Smooth muscle cell (in vitro differentiated cells): ENCODE measurements at regions not wholly inside any gene's neighbourhood (a gene's known extent, or its start where the extent isn't known, plus 50 kb on each side); places are given as distances from the start of the nearest gene placed in this dataset.
A peak's percentile ranks its signal among the peaks of the same experiment; 100 is the strongest.

ENCODE experiments used
- DNase-seq: peaks from one replicate; lab custom pipeline; 2025; ENCODE audit not compliant: unreplicated experiment; lab: John Stamatoyannopoulos, UW
- H2AFZ ChIP-seq: fragments of 200-600 bp; sonication (generic); 2 replicates; pipeline ENCODE4 v1.6.0; 2016; ENCODE audit warnings: antibody characterized with exemption, low read depth, mild to moderate bottlenecking
- H3F3A ChIP-seq: fragments of 200-600 bp; sonication (generic); 2 replicates; pipeline ENCODE4 v1.6.0; 2017; ENCODE audit warnings: antibody characterized with exemption, low read depth
- H3K27ac ChIP-seq: fragments of 200-600 bp; sonication (generic); 2 replicates; pipeline ENCODE4 v1.5.1; 2016; ENCODE audit warnings: low read depth, mild to moderate bottlenecking
- H3K27me3 ChIP-seq: fragments of 200-600 bp; sonication (generic); 2 replicates; pipeline ENCODE4 v1.6.1; 2016; ENCODE audit warnings: low read depth, mild to moderate bottlenecking
- H3K36me3 ChIP-seq: fragments of 200-600 bp; sonication (generic); 2 replicates; pipeline ENCODE4 v1.5.1; 2016; ENCODE audit warnings: low read depth
- H3K4me1 ChIP-seq: fragments of 200-600 bp; sonication (generic); 2 replicates; pipeline ENCODE4 v1.5.1; 2016; ENCODE audit warnings: low read depth
- H3K4me2 ChIP-seq: fragments of 200-600 bp; sonication (generic); 2 replicates; pipeline ENCODE4 v1.6.0; 2016; ENCODE audit warnings: mild to moderate bottlenecking
- H3K4me3 ChIP-seq: fragments of 200-600 bp; sonication (generic); 2 replicates; pipeline ENCODE4 v1.5.1; 2016; ENCODE audit warnings: mild to moderate bottlenecking
- H3K79me2 ChIP-seq: fragments of 200-600 bp; sonication (generic); 2 replicates; pipeline ENCODE4 v1.6.0; 2016; ENCODE audit warnings: low read depth, mild to moderate bottlenecking
- H3K9ac ChIP-seq: fragments of 200-600 bp; sonication (generic); 2 replicates; pipeline ENCODE4 v1.6.0; 2016; ENCODE audit warnings: low read depth
- H3K9me3 ChIP-seq: fragments of 200-600 bp; sonication (generic); replicated peaks from 2 replicates; pipeline ENCODE4 v1.5.1; 2016; ENCODE audit warnings: low read depth
- H4K20me1 ChIP-seq: fragments of 200-600 bp; sonication (generic); 2 replicates; pipeline ENCODE4 v1.6.0; 2016; ENCODE audit warnings: low read depth
- CTCF ChIP-seq: fragments of 200-600 bp; sonication (generic); IDR thresholded peaks from 2 replicates; pipeline ENCODE4 v1.5.1; 2017; ENCODE audit warnings: borderline replicate concordance, mild to moderate bottlenecking, antibody characterized with exemption; ENCODE audit not compliant: insufficient read depth, poor library complexity, severe bottlenecking
- WGBS: methylation state at CpG from one replicate; pipeline ENCODE4 v1.1.7; 2016; ENCODE audit warnings: low lambda C conversion rate; 5-methylcytosine and 5-hydroxymethylcytosine counted together

- H2AFZ ChIP-seq, result no peak overlapping the region
- H3K27me3 ChIP-seq, result no peaks in the 10 kb centered on the region
- H3K79me2 ChIP-seq, result no peaks in the 10 kb centered on the region
- H3K36me3 ChIP-seq, result no peaks in the 10 kb centered on the region
- H3K4me2 ChIP-seq, result no peak overlapping the region
- no peaks in the 10 kb centered on the region for H4K20me1 ChIP-seq
- H3K4me1 ChIP-seq, result no peaks in the 10 kb centered on the region
- H3K9ac ChIP-seq, result no peak overlapping the region
- no peak for DNase-seq
- H3K4me3 ChIP-seq, result no peak overlapping the region
- no peaks in the 10 kb centered on the region for H3F3A ChIP-seq
- WGBS, result 81% methylated on average over 20 of the region's 20 CpGs
- no peak overlapping the region for H3K27ac ChIP-seq
- TF ChIP-seq CTCF, result peak; percentile 43
- H3K9me3 ChIP-seq, result no peaks in the 10 kb centered on the region
These were observed 663.7 kb upstream of the B3GAT1 start for GRCh38 chr11:135075740-135076139.

- no peak overlapping the region for H2AFZ ChIP-seq
- no peaks in the 10 kb centered on the region for H3K36me3 ChIP-seq
- H3K4me1 ChIP-seq, result no peaks in the 10 kb centered on the region
- no peak overlapping the region for H3K9ac ChIP-seq
- H3K4me3 ChIP-seq, result no peak overlapping the region
- peak; percentile 12 for TF ChIP-seq CTCF
- no peaks in the 10 kb centered on the region for H3K27me3 ChIP-seq
- no peaks in the 10 kb centered on the region for H4K20me1 ChIP-seq
- H3F3A ChIP-seq, result no peaks in the 10 kb centered on the region
- no peaks in the 10 kb centered on the region for H3K9me3 ChIP-seq
- no peak overlapping the region for H3K4me2 ChIP-seq
- 87% methylated on average over 5 of the region's 5 CpGs for WGBS
- no peak for DNase-seq
- no peak overlapping the region for H3K27ac ChIP-seq
- H3K79me2 ChIP-seq, result no peaks in the 10 kb centered on the region
These were observed 662.5 kb upstream of the B3GAT1 start for GRCh38 chr11:135074397-135074998.

- no peak for TF ChIP-seq CTCF
- no peak for DNase-seq
- Histone ChIP-seq H2AFZ (no peak overlapping the region), H3K27me3 (no peaks in the 10 kb centered on the region), H3F3A (no peaks in the 10 kb centered on the region), H3K4me2 (no peak overlapping the region), H3K36me3 (no peaks in the 10 kb centered on the region), H4K20me1 (no peaks in the 10 kb centered on the region), H3K9me3 (no peaks in the 10 kb centered on the region), H3K27ac (no peak overlapping the region), H3K4me1 (peaks cover under 1% of the 10 kb centered on the region), H3K79me2 (no peaks in the 10 kb centered on the region), H3K9ac (no peak overlapping the region), H3K4me3 (no peak overlapping the region)
- 89% methylated on average over 5 of the region's 5 CpGs for WGBS
These were observed 661.8 kb upstream of the B3GAT1 start for GRCh38 chr11:135073870-135074269.

- no peaks in the 10 kb centered on the region for H4K20me1 ChIP-seq
- H3K9ac ChIP-seq, result no peak overlapping the region
- DNase-seq, result no peak
- H3K9me3 ChIP-seq, result no peaks in the 10 kb centered on the region
- peaks cover 3% of the 10 kb centered on the region for H3K4me1 ChIP-seq
- no peak overlapping the region for H3K27ac ChIP-seq
- no peak overlapping the region for H3K4me2 ChIP-seq
- WGBS, result 71% methylated on average over 7 of the region's 7 CpGs
- TF ChIP-seq CTCF, result no peak
- H3K4me3 ChIP-seq, result no peak overlapping the region
- H3K36me3 ChIP-seq, result no peaks in the 10 kb centered on the region
- H3K79me2 ChIP-seq, result no peaks in the 10 kb centered on the region
- no peaks in the 10 kb centered on the region for H3K27me3 ChIP-seq
- no peaks in the 10 kb centered on the region for H3F3A ChIP-seq
- H2AFZ ChIP-seq, result no peak overlapping the region
These were observed 661.3 kb upstream of the B3GAT1 start for GRCh38 chr11:135073381-135073780.
